H1 (cell line): ENCODE measurements at regions not wholly inside any gene's neighbourhood (a gene's known extent, or its start where the extent isn't known, plus 50 kb on each side); places are given as distances from the start of the nearest gene placed in this dataset.

Source experiments
- CTCF ChIA-PET: fragments of 300-600 bp; sonication (Branson Sonifier 250); formaldehyde crosslinking; loops from one replicate; lab custom pipeline; 2021; ENCODE audit not compliant: partially characterized antibody; lab: Charles Lee
- POLR2A ChIA-PET: fragments of 300-600 bp; sonication (Branson Sonifier 250); formaldehyde crosslinking; loops from one replicate; lab custom pipeline; 2021; ENCODE audit warnings: inconsistent platforms; ENCODE audit not compliant: partially characterized antibody; lab: Charles Lee
- DNase-seq, 2 experiments: peaks; one replicate each; pipeline versions ENCODE4 v3.0.0 to v3.0.0-alpha.2; 2010 to 2022; ENCODE audit warnings: low spot score in 2 of 2, low read depth in 1 of 2, mixed read lengths in 1 of 2
- FAIRE-seq: peaks from 2 replicates; lab custom pipeline; 2011; peaks lifted over from hg19 to GRCh38; lab: Jason Lieb, UNC
- H2AFZ ChIP-seq: 2 replicates; pipeline ENCODE4 v1.8.1; 2012; ENCODE audit warnings: low read length, inconsistent platforms
- H2AK5ac ChIP-seq: 2 replicates; pipeline ENCODE4 v1.6.1; 2013; ENCODE audit warnings: low read depth, low read length
- H2BK120ac ChIP-seq: replicated peaks from 2 replicates; pipeline ENCODE3; 2013; ENCODE audit warnings: low read depth, low read length, inconsistent platforms
- H2BK12ac ChIP-seq: 2 replicates; pipeline ENCODE4 v1.6.1; 2013; ENCODE audit warnings: low read depth, low read length
- H2BK15ac ChIP-seq: 2 replicates; pipeline ENCODE4 v1.6.1; 2013; ENCODE audit warnings: low read length
- H2BK20ac ChIP-seq: 2 replicates; pipeline ENCODE4 v1.6.1; 2013; ENCODE audit warnings: low read length
- H2BK5ac ChIP-seq: 2 replicates; pipeline ENCODE4 v1.6.1; 2013; ENCODE audit warnings: low read depth, low read length
- H3K14ac ChIP-seq: 2 replicates; pipeline ENCODE4 v1.6.1; 2013; ENCODE audit warnings: inconsistent platforms; ENCODE audit not compliant: insufficient read length
- H3K18ac ChIP-seq: 2 replicates; pipeline ENCODE4 v1.6.1; 2013; ENCODE audit warnings: low read length; ENCODE audit errors: extremely low read depth
- H3K23ac ChIP-seq: 2 replicates; pipeline ENCODE4 v1.6.1; 2013; ENCODE audit warnings: inconsistent platforms; ENCODE audit not compliant: insufficient read length
- H3K23me2 ChIP-seq: 2 replicates; pipeline ENCODE4 v1.6.1; 2013; ENCODE audit warnings: low read depth, low read length
- H3K27ac ChIP-seq: 2 replicates; pipeline ENCODE4 v1.6.1; 2011; ENCODE audit warnings: low read depth, low read length, inconsistent platforms
- H3K27me3 ChIP-seq, 4 experiments: replicated peaks in 1 of 4; 1 replicate in 1 of 4; 2 replicates in 3 of 4; pipeline versions ENCODE4 v1.6.1 to v1.8.1; 2011 to 2013; ENCODE audit warnings: low read length in 3 of 4, mild to moderate bottlenecking in 3 of 4, inconsistent platforms in 2 of 4, mixed read lengths in 2 of 4, moderate library complexity in 1 of 4; ENCODE audit not compliant: control insufficient read depth in 3 of 4, insufficient read depth in 3 of 4; ENCODE audit errors: extremely low read depth in 1 of 4
- H3K36me3 ChIP-seq, 4 experiments: 2 replicates each; pipeline versions ENCODE4 v1.6.1 to v1.8.1; 2011 to 2013; ENCODE audit warnings: mild to moderate bottlenecking in 4 of 4, low read length in 3 of 4, moderate library complexity in 2 of 4, control low read depth in 1 of 4, inconsistent platforms in 1 of 4; ENCODE audit not compliant: insufficient read depth in 4 of 4, control insufficient read depth in 2 of 4
- H3K4ac ChIP-seq: replicated peaks from 2 replicates; pipeline ENCODE3; 2013; ENCODE audit warnings: low read length, low read depth, mixed read lengths, inconsistent platforms; ENCODE audit not compliant: insufficient read length
- H3K4me1 ChIP-seq, 4 experiments: replicated peaks in 1 of 4; 1 replicate in 1 of 4; 2 replicates in 3 of 4; pipeline versions ENCODE4 v1.6.1 to v1.8.1; 2011 to 2013; ENCODE audit warnings: low read length in 3 of 4, inconsistent platforms in 2 of 4, mixed read lengths in 1 of 4; ENCODE audit not compliant: insufficient read depth in 4 of 4, control insufficient read depth in 3 of 4
- H3K4me2 ChIP-seq, 2 experiments: 2 replicates each; pipeline versions ENCODE4 v1.6.1 to v1.8.1; 2011 to 2013; ENCODE audit warnings: low read depth in 2 of 2, low read length in 2 of 2, control low read depth in 1 of 2, inconsistent platforms in 1 of 2, mild to moderate bottlenecking in 1 of 2; ENCODE audit not compliant: insufficient read depth in 1 of 2
- H3K4me3 ChIP-seq, 4 experiments: fragments of 200-600, 300-600 bp in 1 of 4; sonication (generic), shearing (Covaris generic), sonication (Bioruptor Twin) in 1 of 4; 2 replicates each; pipeline versions ENCODE4 v1.5.1 to v1.8.1; 2011 to 2016; ENCODE audit warnings: low read length in 4 of 4, low read depth in 3 of 4, control low read depth in 2 of 4, inconsistent platforms in 2 of 4, mild to moderate bottlenecking in 2 of 4, mixed read lengths in 1 of 4, moderate library complexity in 1 of 4; ENCODE audit not compliant: insufficient read depth in 2 of 4; ENCODE audit errors: extremely low read depth in 1 of 4
- H3K56ac ChIP-seq: replicated peaks from 2 replicates; pipeline ENCODE3; 2013; ENCODE audit warnings: low read depth, mild to moderate bottlenecking, mixed read lengths, low read length, inconsistent platforms; ENCODE audit not compliant: insufficient read length
- H3K79me1 ChIP-seq: 2 replicates; pipeline ENCODE4 v1.6.1; 2013; ENCODE audit warnings: low read depth, low read length, control low read depth
- H3K79me2 ChIP-seq, 2 experiments: 2 replicates each; pipeline versions ENCODE4 v1.6.1 to v1.8.1; 2012 to 2013; ENCODE audit warnings: low read length in 2 of 2, mild to moderate bottlenecking in 2 of 2, inconsistent platforms in 1 of 2; ENCODE audit not compliant: insufficient read depth in 2 of 2, control insufficient read depth in 1 of 2
- H3K9ac ChIP-seq, 4 experiments: replicated peaks in 1 of 4; 1 replicate in 1 of 4; 2 replicates in 3 of 4; pipeline versions ENCODE4 v1.6.1 to v1.8.1; 2011 to 2013; ENCODE audit warnings: low read depth in 3 of 4, low read length in 3 of 4, control low read depth in 2 of 4, mild to moderate bottlenecking in 2 of 4, moderate library complexity in 2 of 4, inconsistent platforms in 1 of 4; ENCODE audit errors: extremely low read depth in 1 of 4
- H3K9me3 ChIP-seq, 2 experiments: 2 replicates each; pipeline versions ENCODE4 v1.6.1 to v1.8.1; 2012 to 2013; ENCODE audit warnings: mild to moderate bottlenecking in 2 of 2, moderate library complexity in 2 of 2, control low read depth in 1 of 2, inconsistent platforms in 1 of 2, low read depth in 1 of 2, low read length in 1 of 2, mixed read lengths in 1 of 2; ENCODE audit not compliant: insufficient read depth in 2 of 2
- H4K20me1 ChIP-seq, 2 experiments: replicated peaks in 1 of 2; 2 replicates each; pipeline versions ENCODE3 to v1.8.1; 2011 to 2013; ENCODE audit warnings: inconsistent platforms in 2 of 2, low read length in 2 of 2, mild to moderate bottlenecking in 1 of 2; ENCODE audit not compliant: insufficient read depth in 2 of 2, control insufficient read depth in 1 of 2
- H4K5ac ChIP-seq: 2 replicates; pipeline ENCODE4 v1.6.1; 2013; ENCODE audit warnings: low read length, low read depth, mixed read lengths, inconsistent platforms; ENCODE audit not compliant: insufficient read length
- H4K8ac ChIP-seq: 2 replicates; pipeline ENCODE4 v1.8.0; 2013; ENCODE audit warnings: mild to moderate bottlenecking, moderate library complexity, low read length, inconsistent platforms; ENCODE audit not compliant: insufficient read depth; ENCODE audit errors: extremely low read depth
- H4K91ac ChIP-seq: replicated peaks from 2 replicates; pipeline ENCODE3; 2013; ENCODE audit warnings: low read length, mixed read lengths, inconsistent platforms; ENCODE audit not compliant: insufficient read length
- ASH2L ChIP-seq: fragments of 200-600, 300-600 bp; sonication (generic); IDR thresholded peaks from one replicate; pipeline ENCODE4 v1.7.1; 2017; ENCODE audit warnings: low read length
- KDM5A ChIP-seq: fragments of 200-600 bp; IDR thresholded peaks from 2 replicates; pipeline ENCODE4 v1.7.1; 2012; ENCODE audit warnings: mild to moderate bottlenecking, low read length, inconsistent platforms, mixed read lengths
- TAF1 ChIP-seq: IDR thresholded peaks from 2 replicates; pipeline ENCODE4 v1.6.1; 2011; ENCODE audit warnings: mild to moderate bottlenecking, low read depth, low read length
- WGBS, 2 experiments: shearing (Covaris generic) in 1 of 2; methylation state at CpG; one replicate each; pipeline versions ENCODE4 v1.1.6 to v1.1.7; 2013 to 2015; ENCODE audit warnings: low lambda C conversion rate in 2 of 2, mixed read lengths in 2 of 2, inconsistent platforms in 1 of 2, low coverage in 1 of 2, missing lambda C conversion rate in 1 of 2; ENCODE audit not compliant: insufficient replicate concordance in 2 of 2, insufficient coverage in 1 of 2, insufficient read length in 1 of 2; ENCODE audit errors: extremely low coverage in 1 of 2, missing lambda C conversion rate in 1 of 2; 5-methylcytosine and 5-hydroxymethylcytosine counted together
- TF ChIP-seq, protein P1 (sequence below): IDR thresholded peaks from 2 replicates; pipeline ENCODE4 v1.6.1; 2012; ENCODE audit warnings: low read length, inconsistent platforms

DNA sequence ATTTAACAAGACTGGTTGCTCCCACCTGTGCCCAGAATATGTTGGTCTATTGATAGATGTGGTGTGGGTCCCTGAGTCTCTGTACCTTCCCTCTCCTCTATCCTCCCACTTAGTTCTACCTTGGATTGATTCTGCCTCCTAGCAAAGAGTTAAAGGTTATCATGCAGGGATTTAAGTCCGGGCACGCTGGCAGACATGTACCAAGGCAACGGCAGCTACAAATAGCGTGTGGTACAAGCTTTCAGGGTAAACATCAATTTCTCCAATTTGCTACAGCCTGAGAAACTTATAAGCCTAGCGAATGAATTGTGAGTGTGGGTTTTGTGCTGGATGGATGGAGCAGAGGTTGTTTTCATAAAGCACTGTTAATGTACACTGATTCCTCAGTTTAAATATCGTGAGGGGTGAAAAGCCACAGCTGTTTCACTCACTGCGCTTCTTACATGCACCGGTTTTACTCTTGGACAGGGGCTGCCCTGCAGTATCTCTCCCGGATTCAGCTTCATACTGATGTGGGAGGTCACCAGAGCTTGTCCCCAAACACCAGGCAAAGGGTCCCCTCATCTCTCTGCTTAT is 289.8 kb downstream of the ICOS start:
- Histone ChIP-seq H3K9me3 (no peaks in the 10 kb centered on the region), H3K56ac (no peak overlapping the region), H3K79me2 (no peaks in the 10 kb centered on the region), H2BK15ac (no peak overlapping the region), H4K5ac (no peak overlapping the region), H2AK5ac (no peak overlapping the region), H3K18ac (no peak overlapping the region), H2BK12ac (no peak overlapping the region), H2BK20ac (no peak overlapping the region), H3K27me3 (peaks cover 1 to 38% (median 31%) of the 10 kb centered on the region in 4 experiments), H3K4me2 (no peak overlapping the region), H4K20me1 (no peaks in the 10 kb centered on the region), H3K79me1 (no peaks in the 10 kb centered on the region), H3K4me3 (no peak overlapping the region), H3K36me3 (no peaks in the 10 kb centered on the region), H2AFZ (no peak overlapping the region), H3K4me1 (peaks cover 0 to 6% (median 0%) of the 10 kb centered on the region in 4 experiments; a peak in 1 of 7 replicates), H3K4ac (no peak overlapping the region), H3K23ac (no peak overlapping the region), H2BK120ac (no peak overlapping the region), H3K27ac (no peak overlapping the region), H2BK5ac (no peak overlapping the region), H3K9ac (no peak overlapping the region), H3K23me2 (no peaks in the 10 kb centered on the region), H4K8ac (no peak overlapping the region), H4K91ac (no peak overlapping the region), H3K14ac (no peak overlapping the region)
- ChIA-PET POLR2A (no interaction called here), CTCF (interaction anchor here (1.1 to 1.8 kb wide), 4 partner anchors 14 to 55 kb away, joined by 3 to 8 read pairs (median 6); no protein-coding TSS in a partner anchor)
- 87% methylated on average over 9 of the region's 9 CpGs; no CpG with 5 or more reads in 1 of the 2 experiments for WGBS, 2 experiments
- FAIRE-seq (no peak), DNase-seq (no peak)
- TF ChIP-seq ASH2L (no peak), TAF1 (no peak), KDM5A (no peak)
- TF ChIP-seq, protein P1, sequence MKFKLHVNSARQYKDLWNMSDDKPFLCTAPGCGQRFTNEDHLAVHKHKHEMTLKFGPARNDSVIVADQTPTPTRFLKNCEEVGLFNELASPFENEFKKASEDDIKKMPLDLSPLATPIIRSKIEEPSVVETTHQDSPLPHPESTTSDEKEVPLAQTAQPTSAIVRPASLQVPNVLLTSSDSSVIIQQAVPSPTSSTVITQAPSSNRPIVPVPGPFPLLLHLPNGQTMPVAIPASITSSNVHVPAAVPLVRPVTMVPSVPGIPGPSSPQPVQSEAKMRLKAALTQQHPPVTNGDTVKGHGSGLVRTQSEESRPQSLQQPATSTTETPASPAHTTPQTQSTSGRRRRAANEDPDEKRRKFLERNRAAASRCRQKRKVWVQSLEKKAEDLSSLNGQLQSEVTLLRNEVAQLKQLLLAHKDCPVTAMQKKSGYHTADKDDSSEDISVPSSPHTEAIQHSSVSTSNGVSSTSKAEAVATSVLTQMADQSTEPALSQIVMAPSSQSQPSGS: no peak
